GM23338 (cell line): ENCODE measurements at regions not wholly inside any gene's neighbourhood (a gene's known extent, or its start where the extent isn't known, plus 50 kb on each side); places are given as distances from the start of the nearest gene placed in this dataset.
"Not testable (repeated sequence)": the region's sequence is repeated elsewhere in the genome, so short reads cannot be mapped to it uniquely, and the experiment has no call there.

Source experiments
- CREB1 ChIP-seq: fragments of 250-450 bp; sonication (Bioruptor Pico); IDR thresholded peaks from 2 replicates; pipeline ENCODE4 v1.5.0; 2020; ENCODE audit warnings: low read depth, mild to moderate bottlenecking, moderate library complexity
- CTCF ChIP-seq, 2 experiments: fragments of 200-600 bp in 1 of 2; sonication (generic) in 1 of 2; conservative IDR thresholded peaks; 2 replicates each; pipeline versions ENCODE4 v1.5.1 to v1.6.1; 2016 to 2017; ENCODE audit warnings: antibody characterized with exemption in 2 of 2, low read depth in 2 of 2, mild to moderate bottlenecking in 2 of 2, moderate library complexity in 1 of 2
- EZH2 ChIP-seq: fragments of 200-600 bp; sonication (generic); IDR thresholded peaks from one replicate; pipeline ENCODE4 v1.8.0; 2017; ENCODE audit warnings: antibody characterized with exemption, mild to moderate bottlenecking, low read depth; ENCODE audit not compliant: unreplicated experiment
- EZH2phosphoT487 ChIP-seq: fragments of 200-600 bp; sonication (generic); IDR thresholded peaks from one replicate; pipeline ENCODE4 v1.8.1; 2018; ENCODE audit warnings: antibody characterized with exemption; ENCODE audit not compliant: unreplicated experiment
- JUNB ChIP-seq: IDR thresholded peaks from one replicate; pipeline ENCODE4 v1.6.1; 2016; ENCODE audit warnings: antibody characterized with exemption; ENCODE audit not compliant: unreplicated experiment
- POLR2AphosphoS5 ChIP-seq: IDR thresholded peaks from 2 replicates; pipeline ENCODE4 v1.6.1; 2016; ENCODE audit warnings: antibody characterized with exemption, low read depth
- STAT1 ChIP-seq: IDR thresholded peaks from one replicate; pipeline ENCODE4 v1.6.1; 2016; ENCODE audit warnings: antibody characterized with exemption; ENCODE audit not compliant: unreplicated experiment
- TF ChIP-seq, protein P1 (sequence below): IDR thresholded peaks from one replicate; pipeline ENCODE4 v1.6.1; 2018; ENCODE audit warnings: antibody characterized with exemption; ENCODE audit not compliant: unreplicated experiment

DNA sequence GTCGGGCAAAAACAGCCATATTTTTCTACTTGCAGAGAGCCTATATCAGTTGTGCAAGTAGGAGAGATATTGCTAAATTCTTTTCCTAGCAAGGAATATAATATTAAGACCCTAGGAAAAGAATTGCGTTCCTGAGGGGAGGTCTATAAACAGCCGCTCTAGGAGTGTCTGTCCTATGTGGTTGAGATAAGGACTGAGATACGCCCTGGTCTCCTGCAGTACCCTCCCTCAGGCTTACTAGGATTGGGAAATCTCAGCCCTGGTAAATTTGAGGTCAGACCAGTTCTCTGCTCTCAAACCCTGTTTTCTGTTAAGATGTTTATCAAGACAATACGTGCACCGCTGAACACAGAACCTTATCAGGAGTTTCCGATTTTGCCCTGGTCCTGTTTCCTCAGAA lies 250.1 kb upstream of the WDFY3 start:
- TF ChIP-seq POLR2AphosphoS5; CTCF (conservative IDR thresholded peaks at IDR 0.05; ENCODE audit: low read depth in 2 of 2); STAT1; EZH2; CREB1 (CRISPR knock-in tag); EZH2phosphoT487; JUNB: not testable (repeated sequence)
- TF ChIP-seq, protein P1, sequence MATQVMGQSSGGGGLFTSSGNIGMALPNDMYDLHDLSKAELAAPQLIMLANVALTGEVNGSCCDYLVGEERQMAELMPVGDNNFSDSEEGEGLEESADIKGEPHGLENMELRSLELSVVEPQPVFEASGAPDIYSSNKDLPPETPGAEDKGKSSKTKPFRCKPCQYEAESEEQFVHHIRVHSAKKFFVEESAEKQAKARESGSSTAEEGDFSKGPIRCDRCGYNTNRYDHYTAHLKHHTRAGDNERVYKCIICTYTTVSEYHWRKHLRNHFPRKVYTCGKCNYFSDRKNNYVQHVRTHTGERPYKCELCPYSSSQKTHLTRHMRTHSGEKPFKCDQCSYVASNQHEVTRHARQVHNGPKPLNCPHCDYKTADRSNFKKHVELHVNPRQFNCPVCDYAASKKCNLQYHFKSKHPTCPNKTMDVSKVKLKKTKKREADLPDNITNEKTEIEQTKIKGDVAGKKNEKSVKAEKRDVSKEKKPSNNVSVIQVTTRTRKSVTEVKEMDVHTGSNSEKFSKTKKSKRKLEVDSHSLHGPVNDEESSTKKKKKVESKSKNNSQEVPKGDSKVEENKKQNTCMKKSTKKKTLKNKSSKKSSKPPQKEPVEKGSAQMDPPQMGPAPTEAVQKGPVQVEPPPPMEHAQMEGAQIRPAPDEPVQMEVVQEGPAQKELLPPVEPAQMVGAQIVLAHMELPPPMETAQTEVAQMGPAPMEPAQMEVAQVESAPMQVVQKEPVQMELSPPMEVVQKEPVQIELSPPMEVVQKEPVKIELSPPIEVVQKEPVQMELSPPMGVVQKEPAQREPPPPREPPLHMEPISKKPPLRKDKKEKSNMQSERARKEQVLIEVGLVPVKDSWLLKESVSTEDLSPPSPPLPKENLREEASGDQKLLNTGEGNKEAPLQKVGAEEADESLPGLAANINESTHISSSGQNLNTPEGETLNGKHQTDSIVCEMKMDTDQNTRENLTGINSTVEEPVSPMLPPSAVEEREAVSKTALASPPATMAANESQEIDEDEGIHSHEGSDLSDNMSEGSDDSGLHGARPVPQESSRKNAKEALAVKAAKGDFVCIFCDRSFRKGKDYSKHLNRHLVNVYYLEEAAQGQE = not testable (repeated sequence)
